Adipocyte (in vitro differentiated cells): ENCODE measurements at regions not wholly inside any gene's neighbourhood (a gene's known extent, or its start where the extent isn't known, plus 50 kb on each side); places are given as distances from the start of the nearest gene placed in this dataset.

ENCODE experiments used
- DNase-seq: peaks from one replicate; pipeline ENCODE4 v3.0.0-alpha.2; 2015; ENCODE audit warnings: low read depth
- H3K27me3 ChIP-seq: replicated peaks from 2 replicates; pipeline ENCODE4 v1.7.0; 2013; ENCODE audit warnings: mild to moderate bottlenecking, low read length, moderate library complexity; ENCODE audit not compliant: control insufficient read depth, insufficient read depth
- H3K36me3 ChIP-seq: 2 replicates; pipeline ENCODE4 v1.7.0; 2013; ENCODE audit warnings: low read length, mild to moderate bottlenecking, moderate library complexity; ENCODE audit not compliant: control insufficient read depth, insufficient read depth, severe bottlenecking
- H3K4me1 ChIP-seq: 2 replicates; pipeline ENCODE4 v1.7.0; 2013; ENCODE audit warnings: mild to moderate bottlenecking, low read length, moderate library complexity; ENCODE audit not compliant: control insufficient read depth, insufficient read depth
- H3K4me3 ChIP-seq: 2 replicates; pipeline ENCODE4 v1.7.0; 2013; ENCODE audit warnings: mild to moderate bottlenecking, low read length, moderate library complexity
- H3K9ac ChIP-seq: 2 replicates; pipeline ENCODE4 v1.7.0; 2013; ENCODE audit warnings: mild to moderate bottlenecking, low read length, moderate library complexity
- H3K9me3 ChIP-seq: 2 replicates; pipeline ENCODE4 v1.7.0; 2013; ENCODE audit warnings: mild to moderate bottlenecking, low read length, moderate library complexity; ENCODE audit not compliant: control insufficient read depth

DNA sequence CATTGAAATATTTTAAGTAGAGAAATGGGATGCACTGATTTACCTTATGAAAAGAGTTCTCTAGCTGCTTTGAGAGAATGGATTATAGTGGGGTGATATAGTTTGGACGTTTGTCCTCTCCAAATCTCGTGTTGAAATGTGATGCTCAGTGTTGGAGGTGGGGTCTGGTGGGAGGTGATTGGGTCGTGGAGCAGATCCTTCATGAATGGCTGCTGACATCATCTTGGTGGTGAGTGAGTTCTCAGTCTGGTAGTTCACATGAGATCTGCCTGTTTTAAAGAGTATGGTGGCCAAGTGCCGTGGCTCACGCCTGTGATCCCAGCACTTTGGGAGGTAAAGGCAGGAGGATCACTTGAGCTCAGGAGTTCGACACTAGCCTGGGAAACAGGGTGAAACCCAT, 58.7 kb upstream of the SH3RF3 start:
- Histone ChIP-seq H3K4me1 (no peaks in the 10 kb centered on the region), H3K9me3 (peaks cover 11% of the 10 kb centered on the region), H3K9ac (no peak overlapping the region), H3K4me3 (no peak overlapping the region), H3K27me3 (peaks cover 67% of the 10 kb centered on the region), H3K36me3 (no peaks in the 10 kb centered on the region)
- no peak for DNase-seq

GRCh38 chr2:109069331-109070194, 59.4 kb upstream of the SH3RF3 start:
- no peak overlapping the region for H3K9ac ChIP-seq
- H3K9me3 ChIP-seq = peaks cover 11% of the 10 kb centered on the region
- no peaks in the 10 kb centered on the region for H3K36me3 ChIP-seq
- peaks cover 75% of the 10 kb centered on the region for H3K27me3 ChIP-seq
- H3K4me1 ChIP-seq = no peaks in the 10 kb centered on the region
- H3K4me3 ChIP-seq = no peak overlapping the region
- DNase-seq = no peak

GRCh38 chr2:109068811-109069210, 60.2 kb upstream of the SH3RF3 start:
- Histone ChIP-seq H3K9ac (no peak overlapping the region), H3K9me3 (peaks cover 11% of the 10 kb centered on the region), H3K36me3 (no peaks in the 10 kb centered on the region), H3K27me3 (peaks cover 74% of the 10 kb centered on the region), H3K4me3 (no peak overlapping the region), H3K4me1 (no peaks in the 10 kb centered on the region)
- no peak for DNase-seq

DNA sequence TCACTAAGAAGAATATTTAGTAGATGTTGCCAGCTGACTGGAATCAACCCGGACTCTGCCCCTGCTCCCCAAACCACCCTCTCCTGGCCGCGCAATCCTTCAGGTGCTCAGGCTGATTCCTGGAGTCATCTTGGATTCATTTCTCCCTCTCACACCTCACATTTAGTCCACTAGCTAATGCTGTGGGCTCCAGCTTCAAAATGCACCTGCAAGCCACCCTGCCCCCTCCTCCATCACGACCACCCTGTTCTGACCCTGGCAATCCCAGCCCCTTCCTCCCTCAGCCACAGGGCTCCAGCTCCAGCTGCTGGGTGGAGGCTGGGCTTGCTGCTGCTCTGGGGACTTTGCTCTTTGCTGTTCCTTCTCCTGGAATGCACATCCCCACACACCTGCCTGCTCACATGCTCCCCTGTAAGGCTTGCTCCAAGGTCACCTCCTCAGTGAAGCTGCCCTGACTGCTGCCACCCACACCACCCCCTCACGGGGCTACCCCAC, 61.3 kb upstream of the SH3RF3 start:
- Histone ChIP-seq H3K36me3 (no peaks in the 10 kb centered on the region), H3K4me1 (no peaks in the 10 kb centered on the region), H3K4me3 (no peak overlapping the region), H3K27me3 (peaks cover 74% of the 10 kb centered on the region), H3K9ac (no peak overlapping the region), H3K9me3 (peaks cover 5% of the 10 kb centered on the region)
- DNase-seq = no peak

DNA sequence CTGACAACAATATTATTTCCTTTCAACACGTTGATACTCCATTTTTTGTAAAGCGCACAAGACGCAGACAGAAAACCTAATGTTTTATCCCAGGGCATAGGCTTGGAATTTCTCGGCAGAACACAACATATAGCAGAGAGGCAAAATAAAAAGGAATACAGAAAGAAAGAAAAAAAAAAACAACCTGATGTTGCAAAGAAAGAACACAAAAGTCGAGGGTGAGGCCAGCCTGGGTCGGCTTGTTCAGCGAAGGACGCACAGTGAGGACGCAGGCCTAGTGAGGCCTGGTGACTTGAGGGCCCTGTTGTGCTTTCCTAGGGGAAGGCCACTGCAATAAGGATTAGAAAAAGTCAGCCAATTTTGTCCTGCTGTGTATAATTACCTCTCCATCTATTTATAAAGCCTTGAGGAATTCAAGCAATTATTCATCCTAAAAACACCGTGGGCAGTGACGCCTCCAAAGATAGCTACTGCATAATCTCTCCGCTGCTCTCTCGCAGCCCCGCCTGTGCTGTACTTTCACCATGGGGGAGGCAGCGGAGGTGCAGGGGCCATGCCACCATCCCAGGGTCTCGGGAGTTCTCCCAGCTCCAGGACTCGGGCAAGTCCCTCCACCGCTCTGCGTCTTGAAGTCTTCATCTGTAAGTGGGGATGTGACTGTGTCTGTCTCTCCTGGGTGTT, 61.9 kb upstream of the SH3RF3 start:
- Histone ChIP-seq H3K4me1 (no peaks in the 10 kb centered on the region), H3K9me3 (peaks cover under 1% of the 10 kb centered on the region), H3K27me3 (peaks cover 71% of the 10 kb centered on the region), H3K4me3 (no peak overlapping the region), H3K9ac (no peak overlapping the region), H3K36me3 (no peaks in the 10 kb centered on the region)
- no peak for DNase-seq

- Histone ChIP-seq H3K27me3 (peaks cover 72% of the 10 kb centered on the region), H3K36me3 (no peaks in the 10 kb centered on the region), H3K4me3 (no peak overlapping the region), H3K9me3 (no peaks in the 10 kb centered on the region), H3K4me1 (no peaks in the 10 kb centered on the region), H3K9ac (no peak overlapping the region)
- no peak for DNase-seq
Observed at GRCh38 chr2:109066501-109066900, 62.5 kb upstream of the SH3RF3 start.

DNA sequence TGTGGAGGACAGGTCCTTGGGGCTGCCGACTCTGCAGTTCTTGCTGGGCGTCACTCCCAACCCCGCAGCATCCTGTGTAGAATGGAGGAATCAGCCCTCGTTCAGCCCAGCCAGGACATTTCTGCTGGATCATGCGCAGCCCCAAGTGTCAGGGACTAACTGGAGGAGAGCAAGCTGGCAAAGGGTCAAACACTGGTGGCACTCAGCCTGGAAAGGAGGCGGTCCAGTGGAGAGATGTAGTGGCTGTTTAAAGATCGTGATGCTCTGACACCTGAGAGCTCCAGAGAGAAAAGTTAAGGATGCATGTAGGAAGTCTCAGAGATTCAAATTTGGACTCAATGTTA, 63.6 kb upstream of the SH3RF3 start:
- Histone ChIP-seq H3K4me3 (no peak overlapping the region), H3K36me3 (no peaks in the 10 kb centered on the region), H3K9ac (no peak overlapping the region), H3K9me3 (no peaks in the 10 kb centered on the region), H3K27me3 (peaks cover 73% of the 10 kb centered on the region), H3K4me1 (no peaks in the 10 kb centered on the region)
- no peak for DNase-seq

DNA sequence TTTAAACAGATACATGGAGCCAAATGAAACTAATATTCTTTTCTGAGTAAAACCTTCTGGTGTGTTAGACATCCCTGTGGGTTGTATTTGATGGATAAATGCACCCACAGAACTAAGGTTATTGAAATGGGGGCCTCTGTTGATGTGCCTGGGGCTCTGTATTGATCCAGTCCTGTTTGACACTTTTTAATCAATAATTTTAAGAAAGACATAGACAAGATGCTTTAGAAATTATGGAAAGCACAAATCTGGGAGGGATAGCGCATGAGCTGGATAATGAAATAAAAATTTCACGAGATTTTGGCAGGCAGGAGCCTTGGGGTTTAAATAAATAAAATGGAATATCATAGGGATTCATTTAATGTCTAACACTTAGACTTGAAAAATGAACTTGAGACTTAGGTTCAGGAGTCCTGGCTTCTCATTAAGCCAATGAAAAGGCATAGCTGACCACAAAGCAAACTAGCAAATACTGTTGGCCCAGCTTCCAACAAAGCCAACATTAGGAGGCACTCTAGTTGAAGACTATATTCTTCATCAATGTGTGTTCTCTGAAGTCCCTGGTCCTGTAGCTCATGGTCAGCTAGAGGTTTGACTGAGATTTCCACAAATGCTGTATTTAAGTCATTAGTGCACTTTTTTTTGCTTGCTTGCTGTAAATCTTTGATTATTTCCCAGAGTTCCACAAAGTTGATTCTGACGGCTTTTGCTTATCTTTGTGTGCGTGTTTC, 64.2 kb upstream of the SH3RF3 start:
- peaks cover 68% of the 10 kb centered on the region for H3K27me3 ChIP-seq
- no peak for DNase-seq
- H3K4me3 ChIP-seq = no peak overlapping the region
- H3K9me3 ChIP-seq = no peaks in the 10 kb centered on the region
- no peaks in the 10 kb centered on the region for H3K36me3 ChIP-seq
- H3K4me1 ChIP-seq = no peaks in the 10 kb centered on the region
- H3K9ac ChIP-seq = no peak overlapping the region

- Histone ChIP-seq H3K4me1 (no peaks in the 10 kb centered on the region), H3K36me3 (no peaks in the 10 kb centered on the region), H3K9ac (no peak overlapping the region), H3K4me3 (no peak overlapping the region), H3K9me3 (no peaks in the 10 kb centered on the region), H3K27me3 (peaks cover 63% of the 10 kb centered on the region)
- no peak for DNase-seq
Observed at GRCh38 chr2:109062859-109063700, 65.9 kb upstream of the SH3RF3 start.

- Histone ChIP-seq H3K4me1 (no peaks in the 10 kb centered on the region), H3K4me3 (no peak overlapping the region), H3K9me3 (no peaks in the 10 kb centered on the region), H3K27me3 (peaks cover 63% of the 10 kb centered on the region), H3K36me3 (no peaks in the 10 kb centered on the region), H3K9ac (no peak overlapping the region)
- no peak for DNase-seq
Observed at GRCh38 chr2:109062145-109062858, 66.7 kb upstream of the SH3RF3 start.
